ENCODE measurements at regions not wholly inside any gene's neighbourhood (a gene's known extent, or its start where the extent isn't known, plus 50 kb on each side); places are given as distances from the start of the nearest gene placed in this dataset.
"Not testable (repeated sequence)": the region's sequence is repeated elsewhere in the genome, so short reads cannot be mapped to it uniquely, and the experiment has no call there.

GRCh38 chr4:187070740-187071139, 347.1 kb upstream of the FAT1 start:
- DNase-seq = no peak

- no peak for DNase-seq
Observed at GRCh38 chr4:187071946-187072600, 348.4 kb upstream of the FAT1 start.

GRCh38 chr4:187073820-187074219, 350.2 kb upstream of the FAT1 start:
- DNase-seq = no peak

DNA sequence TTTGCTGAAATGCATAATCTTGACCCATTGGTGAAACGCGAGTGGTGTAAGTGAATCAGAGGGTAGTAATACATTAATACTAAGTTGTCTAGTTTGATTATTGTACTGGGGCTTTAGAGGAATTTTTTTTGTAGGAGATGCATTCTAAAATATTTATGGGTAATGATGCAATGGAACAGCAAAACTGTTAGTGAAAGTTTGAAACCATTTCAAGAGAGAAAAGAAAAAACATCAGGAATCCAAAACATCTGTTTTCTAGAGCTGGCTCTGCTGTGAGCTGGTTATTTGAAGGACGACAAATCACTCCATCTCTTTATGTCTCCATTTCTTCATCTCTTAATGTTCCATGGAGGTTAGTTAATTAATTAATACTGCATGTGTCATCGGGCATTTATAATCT, 351.9 kb upstream of the FAT1 start:
- DNase-seq = no peak

GRCh38 chr4:187077744-187078401, 354.2 kb upstream of the FAT1 start:
- DNase-seq = no peak

GRCh38 chr4:187084701-187085100, 361.0 kb upstream of the FAT1 start:
- no peak for DNase-seq

- DNase-seq = no peak
Observed at GRCh38 chr4:187085339-187085738, 361.7 kb upstream of the FAT1 start.

DNA sequence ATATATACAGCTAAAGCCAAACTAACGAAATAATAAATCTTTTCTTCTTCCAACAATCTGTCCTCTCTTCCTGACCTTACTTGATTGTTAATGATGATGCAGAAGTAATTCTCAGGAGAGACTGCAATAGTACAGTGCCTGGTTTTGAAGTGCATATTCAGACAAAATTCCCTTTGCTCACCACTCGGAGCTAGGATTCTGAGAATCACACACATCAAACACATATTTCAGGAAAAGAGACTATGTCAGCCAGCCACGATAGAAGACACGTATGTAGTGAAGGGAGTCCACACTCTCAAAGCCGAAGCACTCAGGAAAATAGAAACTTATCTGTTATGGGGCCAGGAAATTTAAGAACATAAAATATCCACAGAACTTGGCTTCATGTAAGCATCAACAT, 362.5 kb upstream of the FAT1 start:
- no peak for DNase-seq

GRCh38 chr4:187088070-187088799, 364.6 kb upstream of the FAT1 start:
- no peak for DNase-seq

DNA sequence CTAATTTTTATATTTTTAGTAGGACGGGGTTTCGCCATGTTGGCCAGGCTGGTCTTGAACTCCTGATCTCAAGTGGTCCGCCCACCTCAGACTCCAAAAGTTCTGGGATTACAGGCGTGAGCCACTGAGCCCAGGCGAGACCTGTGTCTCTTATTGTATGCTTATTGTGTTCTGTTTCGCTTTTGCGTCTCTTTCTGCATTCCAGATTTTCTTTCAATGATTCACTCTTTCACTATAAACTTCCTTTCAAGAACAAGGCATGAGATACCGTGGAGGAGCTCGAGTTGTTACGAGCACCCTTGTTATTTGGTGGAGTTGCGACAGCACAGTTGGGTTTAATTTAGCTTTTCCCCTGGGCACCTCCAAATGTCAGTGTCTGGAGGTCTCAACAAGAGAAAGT, 366.7 kb upstream of the FAT1 start:
- DNase-seq = no peak

GRCh38 chr4:187090832-187091231, 367.2 kb upstream of the FAT1 start:
- DNase-seq = not testable (repeated sequence)

DNA sequence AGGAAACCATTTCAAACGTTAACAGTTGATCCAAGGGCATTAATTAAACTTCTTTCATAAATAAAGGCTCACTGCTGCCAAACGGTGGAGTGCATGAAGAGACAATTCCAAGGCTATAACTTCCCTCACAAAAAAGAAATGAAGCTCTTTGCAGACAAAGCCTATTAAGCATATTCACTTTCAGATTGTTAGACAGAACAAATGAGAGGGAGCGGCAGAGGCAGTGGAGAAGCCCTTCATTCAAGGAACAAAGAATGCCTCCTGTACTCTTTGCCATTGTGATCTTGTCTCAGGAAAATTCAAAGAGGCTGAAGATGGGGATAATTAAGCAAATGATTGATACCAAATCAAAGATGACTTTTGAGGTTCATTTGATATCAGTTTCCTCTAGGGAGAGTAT, 370.5 kb upstream of the FAT1 start:
- DNase-seq = no peak

DNA sequence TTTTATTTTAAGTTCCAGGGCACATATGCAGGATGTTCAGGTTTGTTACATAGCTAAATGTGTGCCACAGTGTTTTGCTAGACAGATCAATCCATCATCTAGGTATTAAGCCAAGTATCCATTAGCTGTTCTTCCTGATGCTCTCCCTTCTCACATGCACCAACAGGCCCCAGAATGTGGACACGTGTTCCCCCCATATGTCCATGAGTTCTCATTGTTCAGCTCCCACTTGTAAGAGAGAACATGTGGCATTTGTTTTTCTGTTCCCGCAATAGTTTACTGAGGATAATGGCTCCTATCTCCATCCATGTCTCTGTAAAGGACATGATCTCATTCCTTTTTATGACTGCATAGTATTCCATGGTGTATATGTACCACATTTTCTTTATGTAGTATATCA, 374.8 kb upstream of the FAT1 start:
- no peak for DNase-seq

DNA sequence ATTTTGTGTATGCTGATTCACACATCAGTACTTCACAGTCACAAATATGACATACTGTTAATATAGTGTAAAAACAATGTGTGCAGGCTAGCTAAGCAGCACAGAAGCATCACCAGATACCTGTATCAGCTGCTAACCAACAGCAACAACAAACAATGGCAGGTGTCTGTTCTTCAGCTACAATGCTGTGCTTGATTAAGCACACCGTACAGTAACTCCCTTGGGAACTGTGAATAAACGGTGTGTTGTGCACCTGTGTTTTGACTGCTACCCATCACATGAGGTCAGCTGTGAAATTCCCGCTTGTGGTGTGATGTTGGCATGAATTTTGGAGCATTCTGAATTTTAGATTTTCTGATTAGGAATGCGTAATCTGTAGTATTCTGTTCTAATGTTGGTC, 379.7 kb upstream of the FAT1 start:
- no peak for DNase-seq

GRCh38 chr4:187108845-187109244, 385.2 kb upstream of the FAT1 start:
- no peak for DNase-seq

- no peak for DNase-seq
Observed at GRCh38 chr4:187109636-187110035, 386.0 kb upstream of the FAT1 start.

GRCh38 chr4:187118166-187118565, 394.5 kb upstream of the FAT1 start:
- no peak for DNase-seq

DNA sequence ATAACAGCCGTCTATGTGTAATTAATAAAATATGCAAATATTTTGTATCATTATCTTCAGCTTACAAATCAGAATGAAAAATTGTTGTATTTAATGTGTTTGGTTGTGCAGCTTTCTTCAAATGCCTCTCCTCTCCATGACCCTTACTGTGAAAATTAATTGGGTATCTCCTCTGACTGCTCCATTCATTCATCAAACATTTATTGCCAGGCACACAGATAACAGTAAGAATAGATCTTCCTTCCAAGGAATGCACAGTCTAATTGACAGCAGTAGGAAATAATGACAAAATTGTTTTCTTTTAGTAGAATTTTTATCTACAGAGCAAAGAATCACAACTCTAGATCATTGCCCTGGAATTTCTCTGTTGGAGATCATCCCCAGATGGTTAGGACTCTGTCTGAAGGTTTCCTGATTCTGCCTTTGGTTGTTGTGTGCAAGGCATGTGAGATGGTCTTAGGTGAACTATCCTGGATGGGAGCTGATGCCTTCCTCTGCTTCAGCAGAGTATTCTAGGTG, 395.0 kb upstream of the FAT1 start:
- no peak for DNase-seq

DNA sequence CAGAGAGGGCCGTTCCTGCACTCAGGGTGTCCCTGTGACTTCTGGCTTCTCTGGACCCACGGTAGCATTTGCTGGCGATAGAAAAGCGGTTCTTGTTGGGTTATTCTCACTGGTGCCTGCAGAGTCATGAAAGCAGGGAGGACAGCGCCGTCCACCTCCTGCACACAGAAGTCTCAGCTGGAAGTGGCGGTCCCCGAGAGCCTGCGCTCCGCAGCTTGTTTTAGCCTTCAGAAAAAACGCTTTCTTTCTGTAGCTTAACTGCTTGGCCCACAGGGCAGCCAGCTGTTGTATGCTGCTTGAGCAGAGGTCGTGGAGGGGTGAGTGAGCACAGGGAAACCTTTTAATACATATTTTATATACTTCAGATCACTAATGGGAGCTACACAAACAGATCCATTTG, 400.7 kb upstream of the FAT1 start:
- no peak for DNase-seq

GRCh38 chr4:187125062-187125461, 401.4 kb upstream of the FAT1 start:
- DNase-seq = no peak

GRCh38 chr4:187127456-187127855, 403.8 kb upstream of the FAT1 start:
- no peak for DNase-seq

GRCh38 chr4:187128222-187128621, 404.6 kb upstream of the FAT1 start:
- no peak for DNase-seq

GRCh38 chr4:187128976-187129375, 405.3 kb upstream of the FAT1 start:
- no peak for DNase-seq

DNA sequence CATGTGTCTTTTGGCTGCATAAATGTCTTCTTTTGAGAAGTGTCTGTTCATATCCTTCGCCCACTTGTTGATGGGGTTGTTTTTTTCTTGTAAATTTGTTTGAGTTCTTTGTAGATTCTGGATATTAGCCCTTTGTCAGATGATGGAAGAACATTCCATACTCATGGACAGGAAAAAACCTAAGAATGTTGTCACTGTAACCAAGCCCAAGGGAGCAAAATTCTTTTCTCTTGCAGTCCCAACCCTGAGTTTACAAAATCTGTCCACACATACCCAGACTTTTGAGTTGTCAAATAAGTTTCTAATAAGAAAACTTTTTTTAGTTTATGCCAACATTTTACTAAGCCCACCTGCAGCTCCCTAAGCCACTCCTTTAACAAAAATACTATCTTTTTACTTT, 408.2 kb upstream of the FAT1 start:
- not testable (repeated sequence) for DNase-seq

Data from activated CD4-positive, alpha-beta T cell treated with anti-CD3 and anti-CD28 coated beads for 48 hours (primary cell).